ENCODE measurements at regions not wholly inside any gene's neighbourhood (a gene's known extent, or its start where the extent isn't known, plus 50 kb on each side); places are given as distances from the start of the nearest gene placed in this dataset.

- Histone ChIP-seq H4K20me1 (ENCODE audit: insufficient read depth, low read length) (no peaks in the 10 kb centered on the region), H3K56ac (ENCODE audit: extremely low read depth, insufficient read depth, low read length) (no peak overlapping the region), H3K4me1 (ENCODE audit: control insufficient read depth, insufficient read depth, low read length) (no peaks in the 10 kb centered on the region), H4K91ac (ENCODE audit: insufficient read depth, low read depth, low read length) (no peak overlapping the region), H3K23ac (ENCODE audit: low read depth, low read length) (no peak overlapping the region), H3K27ac (ENCODE audit: insufficient read depth, low read length) (no peak overlapping the region), H2BK20ac (ENCODE audit: low read depth, low read length) (no peak overlapping the region), H2AFZ (replicated peaks; ENCODE audit: low read length, poor library complexity) (no peak overlapping the region), H3K9ac (ENCODE audit: low read depth, low read length) (no peak overlapping the region), H4K5ac (ENCODE audit: low read depth, low read length) (no peak overlapping the region), H3K36me3 (ENCODE audit: control insufficient read depth, insufficient read depth, low read length) (no peaks in the 10 kb centered on the region), H3K4ac (ENCODE audit: low read depth, low read length) (no peak overlapping the region), H3K27me3 (ENCODE audit: control insufficient read depth, insufficient read depth, low read length) (no peaks in the 10 kb centered on the region), H2BK120ac (ENCODE audit: low read depth, low read length) (no peak overlapping the region), H3K4me3 (ENCODE audit: insufficient read depth, low read depth, low read length) (no peak overlapping the region), H2BK15ac (ENCODE audit: low read depth, low read length) (no peak overlapping the region), H3K14ac (replicated peaks; ENCODE audit: low read depth, low read length) (no peak overlapping the region), H2AK9ac (replicated peaks; ENCODE audit: low read depth, low read length, poor library complexity) (no peak overlapping the region), H3K18ac (ENCODE audit: low read depth, low read length) (no peak overlapping the region), H3K79me1 (ENCODE audit: low read depth in 1 of 2, low read length in 2 of 2) (no peaks in the 10 kb centered on the region), H2BK5ac (ENCODE audit: low read depth, low read length, poor library complexity, severe bottlenecking) (no peak overlapping the region), H4K8ac (ENCODE audit: low read depth in 2 of 2, low read length in 2 of 2) (no peak overlapping the region), H3K9me1 (ENCODE audit: insufficient read depth, low read length) (no peaks in the 10 kb centered on the region), H2AK5ac (ENCODE audit: low read depth, low read length) (no peak overlapping the region), H3K4me2 (ENCODE audit: low read depth, low read length) (no peak overlapping the region), H3K9me3 (ENCODE audit: control insufficient read depth, insufficient read depth, low read length) (no peaks in the 10 kb centered on the region)
- ChIA-PET CTCF (no interaction called here), POLR2A (ENCODE audit: unreplicated experiment) (no interaction called here)
- intact Hi-C loops (cut with micrococcal nuclease), result no loop called here
- DNase-seq (no peak), ATAC-seq (ENCODE audit: low read depth) (no peak)
- BruUV-seq (replicated peaks), result no TSS peak
- TF ChIP-seq RFX5 (IDR thresholded peaks at IDR 0.05; ENCODE audit: low read depth, low read length), result no peak
- no peak for TF ChIP-seq ELK1 (IDR thresholded peaks at IDR 0.05; ENCODE audit: borderline replicate concordance, low read depth, low read length)
- TF ChIP-seq FOS (IDR thresholded peaks at IDR 0.05; ENCODE audit: low read depth, low read length), result no peak
- TF ChIP-seq MAFK (IDR thresholded peaks at IDR 0.05; ENCODE audit: low read depth, low read length), result no peak
- TF ChIP-seq MXI1 (IDR thresholded peaks at IDR 0.05; ENCODE audit: borderline replicate concordance, low read depth, low read length), result no peak
- no peak for TF ChIP-seq CHD1 (IDR thresholded peaks at IDR 0.05; ENCODE audit: low read depth, low read length)
- TF ChIP-seq RCOR1 (IDR thresholded peaks at IDR 0.05; ENCODE audit: insufficient replicate concordance, low read length), result no peak
- in situ Hi-C loops (cut with MboI; ENCODE audit: low sequenced_read_pairs), result no loop called here
- WGBS, 2 experiments (ENCODE audit: extremely low coverage in 2 of 2, insufficient read length in 1 of 2), result no CpG with 5 or more reads among the region's 1 CpG
- dilution Hi-C loops (cut with HindIII; ENCODE audit: low sequenced_read_pairs, unreplicated experiment), result no loop called here
Observed at GRCh38 chrX:15963858-15964257, 109.2 kb upstream of the AP1S2 start.
